Natural killer cell (primary cell): ENCODE measurements at regions not wholly inside any gene's neighbourhood (a gene's known extent, or its start where the extent isn't known, plus 50 kb on each side); places are given as distances from the start of the nearest gene placed in this dataset.

Experiments used
- ATAC-seq, 3 donors: fragments of 150-1000 bp in 2 of 3; fragments of 200-7000 bp in 1 of 3; cut with Tn5 transposase; 1 replicate in 1 of 3; 2 replicates in 2 of 3; pipeline ENCODE4 v1.10.0; 2021; ENCODE audit warnings: mild to moderate bottlenecking in 2 of 3, moderate library complexity in 2 of 3
- DNase-seq, 2 donors: peaks; one replicate each; pipeline versions ENCODE4 v3.0.0 to v3.0.0-alpha.2; 2013 to 2021; ENCODE audit warnings: mixed read lengths in 1 of 2
- H3K27ac ChIP-seq: one replicate; pipeline ENCODE4 v1.5.1; 2013; ENCODE audit warnings: mild to moderate bottlenecking, low read length
- H3K27me3 ChIP-seq: one replicate; pipeline ENCODE4 v1.6.1; 2013; ENCODE audit warnings: low read length; ENCODE audit not compliant: control insufficient read depth, insufficient read depth
- H3K36me3 ChIP-seq: one replicate; pipeline ENCODE4 v1.6.1; 2013; ENCODE audit warnings: low read length; ENCODE audit not compliant: control insufficient read depth, insufficient read depth
- H3K4me1 ChIP-seq: one replicate; pipeline ENCODE4 v1.6.1; 2013; ENCODE audit warnings: low read length; ENCODE audit not compliant: control insufficient read depth, insufficient read depth
- H3K4me3 ChIP-seq: one replicate; pipeline ENCODE4 v1.5.1; 2013; ENCODE audit warnings: low read length
- H3K9me3 ChIP-seq: one replicate; pipeline ENCODE4 v1.6.1; 2013; ENCODE audit warnings: low read length; ENCODE audit not compliant: control insufficient read depth, insufficient read depth
- H3K27ac Mint-ChIP-seq, 2 donors: one replicate each; pipeline ENCODE4 v1.8.0; 2022; ENCODE audit warnings: mild to moderate bottlenecking in 2 of 2, mixed read lengths in 2 of 2, moderate library complexity in 1 of 2
- H3K27me3 Mint-ChIP-seq, 2 donors: one replicate each; pipeline ENCODE4 v1.8.0; 2022; ENCODE audit warnings: low read depth in 2 of 2, mixed read lengths in 2 of 2
- H3K36me3 Mint-ChIP-seq: one replicate; pipeline ENCODE4 v1.8.0; 2022; ENCODE audit warnings: mixed read lengths
- H3K4me1 Mint-ChIP-seq, 2 donors: one replicate each; pipeline ENCODE4 v1.8.0; 2022; ENCODE audit warnings: mixed read lengths in 2 of 2
- H3K4me3 Mint-ChIP-seq: one replicate; pipeline ENCODE4 v1.8.0; 2022; ENCODE audit warnings: mild to moderate bottlenecking, moderate library complexity, mixed read lengths
- H3K9me3 Mint-ChIP-seq, 2 donors: one replicate each; pipeline ENCODE4 v1.8.0; 2022; ENCODE audit warnings: mixed read lengths in 2 of 2
- WGBS: methylation state at CpG from one replicate; pipeline ENCODE4 v1.1.7; 2013; ENCODE audit warnings: missing lambda C conversion rate; ENCODE audit not compliant: insufficient coverage; 5-methylcytosine and 5-hydroxymethylcytosine counted together
- intact Hi-C: fragments of 100-400 bp; cut with micrococcal nuclease; formaldehyde crosslinking; loops from one replicate; pipeline ENCODE4 v1.14.2; 2022
- TF ChIP-seq, protein P1 (sequence below): fragments of 200-600 bp; IDR thresholded peaks from one replicate; pipeline ENCODE4 v1.8.0; 2022; ENCODE audit warnings: antibody characterized with exemption

DNA sequence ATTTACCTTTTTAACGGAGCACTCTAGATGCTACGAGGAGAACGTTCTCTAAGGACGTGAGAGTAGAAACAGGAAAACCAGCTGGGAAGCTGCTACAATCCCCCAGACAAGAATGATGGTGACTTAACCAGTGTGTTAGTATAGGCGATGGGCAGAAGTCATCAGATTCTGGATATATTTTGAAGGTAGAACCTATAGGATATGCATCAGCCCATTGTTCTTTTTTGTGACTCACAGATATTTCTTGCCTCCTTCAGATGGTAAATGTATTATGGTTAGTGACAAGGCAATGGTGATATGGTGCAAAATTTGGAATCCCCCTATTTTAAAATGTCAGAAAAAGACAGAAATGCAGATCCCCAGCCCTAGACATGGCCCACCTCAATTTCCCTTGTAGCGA, 258.2 kb downstream of the PHLDA1 start:
- no peak for ATAC-seq
- H3K4me3 ChIP-seq, result no peak overlapping the region
- Mint-ChIP-seq H3K4me1 (no peaks in the 10 kb centered on the region), H3K36me3 (no peaks in the 10 kb centered on the region), H3K9me3 (no peaks in the 10 kb centered on the region), H3K4me3 (no peak overlapping the region), H3K27ac (no peak overlapping the region), H3K27me3 (peaks cover 3 to 5% of the 10 kb centered on the region in 2 donors)
- H3K27ac ChIP-seq, result no peak overlapping the region
- 96% methylated on average over 5 of the region's 6 CpGs for WGBS
- no peaks in the 10 kb centered on the region for H3K27me3 ChIP-seq
- H3K9me3 ChIP-seq, result no peaks in the 10 kb centered on the region
- H3K4me1 ChIP-seq, result no peaks in the 10 kb centered on the region
- H3K36me3 ChIP-seq, result no peaks in the 10 kb centered on the region
- intact Hi-C loops, result no loop called here
- TF ChIP-seq, protein P1, sequence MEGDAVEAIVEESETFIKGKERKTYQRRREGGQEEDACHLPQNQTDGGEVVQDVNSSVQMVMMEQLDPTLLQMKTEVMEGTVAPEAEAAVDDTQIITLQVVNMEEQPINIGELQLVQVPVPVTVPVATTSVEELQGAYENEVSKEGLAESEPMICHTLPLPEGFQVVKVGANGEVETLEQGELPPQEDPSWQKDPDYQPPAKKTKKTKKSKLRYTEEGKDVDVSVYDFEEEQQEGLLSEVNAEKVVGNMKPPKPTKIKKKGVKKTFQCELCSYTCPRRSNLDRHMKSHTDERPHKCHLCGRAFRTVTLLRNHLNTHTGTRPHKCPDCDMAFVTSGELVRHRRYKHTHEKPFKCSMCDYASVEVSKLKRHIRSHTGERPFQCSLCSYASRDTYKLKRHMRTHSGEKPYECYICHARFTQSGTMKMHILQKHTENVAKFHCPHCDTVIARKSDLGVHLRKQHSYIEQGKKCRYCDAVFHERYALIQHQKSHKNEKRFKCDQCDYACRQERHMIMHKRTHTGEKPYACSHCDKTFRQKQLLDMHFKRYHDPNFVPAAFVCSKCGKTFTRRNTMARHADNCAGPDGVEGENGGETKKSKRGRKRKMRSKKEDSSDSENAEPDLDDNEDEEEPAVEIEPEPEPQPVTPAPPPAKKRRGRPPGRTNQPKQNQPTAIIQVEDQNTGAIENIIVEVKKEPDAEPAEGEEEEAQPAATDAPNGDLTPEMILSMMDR, result no peak
- no peak for DNase-seq

DNA sequence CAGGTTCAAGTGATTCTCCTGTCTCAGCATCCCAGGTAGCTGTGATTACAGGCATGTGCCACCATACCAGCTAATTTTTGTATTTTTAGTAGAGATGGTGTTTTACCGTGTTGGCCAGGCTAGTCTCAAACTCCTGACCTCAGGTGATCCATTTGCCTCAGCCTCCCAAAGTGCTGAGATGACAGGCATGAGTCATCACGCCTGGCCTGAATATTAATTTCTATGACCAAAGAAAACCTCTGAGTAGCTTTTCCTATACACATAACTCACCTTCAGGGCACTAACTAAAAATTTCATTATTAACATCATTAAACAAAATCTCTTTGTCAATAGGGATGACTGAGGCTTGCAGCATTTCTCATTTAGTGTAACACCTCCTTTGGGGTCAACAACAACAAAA, 259.6 kb upstream of the KRR1 start:
- Histone ChIP-seq H3K4me1 (no peaks in the 10 kb centered on the region), H3K4me3 (no peak overlapping the region), H3K36me3 (no peaks in the 10 kb centered on the region), H3K27me3 (no peaks in the 10 kb centered on the region), H3K9me3 (no peaks in the 10 kb centered on the region), H3K27ac (no peak overlapping the region)
- peaks cover 3 to 14% of the 10 kb centered on the region in 2 donors for H3K27me3 Mint-ChIP-seq
- no peak for DNase-seq
- no peak overlapping the region for H3K27ac Mint-ChIP-seq
- no peaks in the 10 kb centered on the region for H3K9me3 Mint-ChIP-seq
- H3K36me3 Mint-ChIP-seq, result no peaks in the 10 kb centered on the region
- intact Hi-C loops, result no loop called here
- H3K4me3 Mint-ChIP-seq, result no peak overlapping the region
- TF ChIP-seq, protein P1, result no peak
- H3K4me1 Mint-ChIP-seq, result no peaks in the 10 kb centered on the region
- WGBS, result 91% methylated on average over 2 of the region's 2 CpGs
- no peak for ATAC-seq

DNA sequence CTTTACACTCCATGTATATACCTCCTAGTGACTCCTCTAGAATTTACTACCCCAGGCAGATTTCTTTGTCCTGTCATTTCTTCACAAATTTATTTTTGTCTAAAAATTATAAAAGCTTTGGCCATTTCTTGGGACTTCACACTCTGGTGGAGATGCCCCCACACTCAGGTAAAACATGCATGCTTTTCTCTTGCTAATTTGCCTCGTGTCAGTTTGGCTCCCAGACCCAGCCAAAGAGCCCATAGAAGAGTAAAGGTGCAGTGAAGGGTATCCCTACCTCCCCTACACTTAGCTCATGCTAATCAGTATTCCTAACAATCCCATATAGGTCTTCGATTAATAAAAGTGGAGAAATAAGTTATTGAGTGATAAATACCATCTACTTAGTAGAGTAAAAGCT, 256.5 kb upstream of the KRR1 start:
- WGBS, result no CpG with 5 or more reads among the region's 2 CpGs
- H3K4me1 ChIP-seq, result no peaks in the 10 kb centered on the region
- H3K9me3 Mint-ChIP-seq, result no peaks in the 10 kb centered on the region
- no peaks in the 10 kb centered on the region for H3K9me3 ChIP-seq
- H3K27ac Mint-ChIP-seq, result no peak overlapping the region
- no peaks in the 10 kb centered on the region for H3K27me3 ChIP-seq
- ATAC-seq (no peak), DNase-seq (no peak)
- no peaks in the 10 kb centered on the region for H3K4me1 Mint-ChIP-seq
- H3K36me3 ChIP-seq, result no peaks in the 10 kb centered on the region
- H3K4me3 Mint-ChIP-seq, result no peak overlapping the region
- no peak overlapping the region for H3K4me3 ChIP-seq
- peaks cover 12 to 28% of the 10 kb centered on the region in 2 donors for H3K27me3 Mint-ChIP-seq
- TF ChIP-seq, protein P1, result no peak
- no peaks in the 10 kb centered on the region for H3K36me3 Mint-ChIP-seq
- intact Hi-C loops, result no loop called here
- H3K27ac ChIP-seq, result no peak overlapping the region
